Ishikawa (cell line): ENCODE measurements at regions not wholly inside any gene's neighbourhood (a gene's known extent, or its start where the extent isn't known, plus 50 kb on each side); places are given as distances from the start of the nearest gene placed in this dataset.

Experiments used
- CEBPB ChIP-seq: IDR thresholded peaks from 2 replicates; pipeline ENCODE4 v1.6.1; 2012
- CREB1 ChIP-seq: IDR thresholded peaks from 2 replicates; pipeline ENCODE4 v1.6.1; 2012; ENCODE audit warnings: low read depth
- EGR1 ChIP-seq: IDR thresholded peaks from 2 replicates; pipeline ENCODE4 v1.6.1; 2012
- EP300 ChIP-seq: IDR thresholded peaks from 2 replicates; pipeline ENCODE4 v1.6.1; 2012; ENCODE audit warnings: borderline replicate concordance
- FOXM1 ChIP-seq: IDR thresholded peaks from 2 replicates; pipeline ENCODE4 v1.6.1; 2012; ENCODE audit warnings: low read depth, borderline replicate concordance
- MAX ChIP-seq: IDR thresholded peaks from 2 replicates; pipeline ENCODE4 v1.6.1; 2012
- NFIC ChIP-seq: IDR thresholded peaks from 2 replicates; pipeline ENCODE4 v1.6.1; 2012
- RAD21 ChIP-seq: IDR thresholded peaks from 2 replicates; pipeline ENCODE4 v1.6.1; 2012; ENCODE audit warnings: low read depth
- REST ChIP-seq: IDR thresholded peaks from 2 replicates; pipeline ENCODE4 v1.6.1; 2012; ENCODE audit warnings: low read depth, mild to moderate bottlenecking
- TAF1 ChIP-seq: IDR thresholded peaks from 2 replicates; pipeline ENCODE4 v1.6.1; 2012; ENCODE audit warnings: low read depth, mild to moderate bottlenecking
- TCF12 ChIP-seq: IDR thresholded peaks from 2 replicates; pipeline ENCODE4 v1.6.1; 2012; ENCODE audit warnings: low read depth
- TEAD4 ChIP-seq: IDR thresholded peaks from 2 replicates; pipeline ENCODE4 v1.6.1; 2012
- USF1 ChIP-seq: IDR thresholded peaks from 2 replicates; pipeline ENCODE4 v1.6.1; 2012
- YY1 ChIP-seq: IDR thresholded peaks from 2 replicates; pipeline ENCODE4 v1.6.1; 2012; ENCODE audit warnings: low read depth
- ZBTB7A ChIP-seq: IDR thresholded peaks from 2 replicates; pipeline ENCODE4 v1.6.1; 2012; ENCODE audit warnings: low read depth

GRCh38 chr6:105982761-105983540, 103.2 kb upstream of the PRDM1 start:
- TF ChIP-seq TEAD4: no peak

GRCh38 chr6:105981888-105982358, 104.2 kb upstream of the PRDM1 start:
- TF ChIP-seq FOXM1 (no peak), CREB1 (no peak), TCF12 (no peak), EP300 (no peak), ZBTB7A (no peak), USF1 (no peak), YY1 (no peak), MAX (no peak), CEBPB (no peak), TAF1 (no peak), NFIC (no peak), REST (no peak), EGR1 (no peak), TEAD4 (no peak), RAD21 (no peak)

- TF ChIP-seq TEAD4: no peak
- no peak for TF ChIP-seq MAX
- no peak for TF ChIP-seq TCF12
- TF ChIP-seq FOXM1: no peak
- no peak for TF ChIP-seq REST
- TF ChIP-seq TAF1: no peak
Observed at GRCh38 chr6:105981002-105981887, 104.9 kb upstream of the PRDM1 start.

GRCh38 chr6:105978974-105979373, 107.2 kb upstream of the PRDM1 start:
- TF ChIP-seq TAF1 (no peak), MAX (no peak), YY1 (no peak), ZBTB7A (no peak), EGR1 (no peak), TEAD4 (no peak)

- TF ChIP-seq EGR1: no peak
- TF ChIP-seq CREB1: no peak
- TF ChIP-seq RAD21: no peak
- TF ChIP-seq FOXM1: no peak
- no peak for TF ChIP-seq YY1
- no peak for TF ChIP-seq EP300
- no peak for TF ChIP-seq TAF1
- no peak for TF ChIP-seq ZBTB7A
- no peak for TF ChIP-seq NFIC
- no peak for TF ChIP-seq MAX
- no peak for TF ChIP-seq TCF12
- no peak for TF ChIP-seq REST
- TF ChIP-seq USF1: no peak
- no peak for TF ChIP-seq TEAD4
- TF ChIP-seq CEBPB: no peak
Observed at GRCh38 chr6:105977934-105978504, 108.1 kb upstream of the PRDM1 start.
